ENCODE measurements at regions not wholly inside any gene's neighbourhood (a gene's known extent, or its start where the extent isn't known, plus 50 kb on each side); places are given as distances from the start of the nearest gene placed in this dataset.
"Not testable (repeated sequence)": the region's sequence is repeated elsewhere in the genome, so short reads cannot be mapped to it uniquely, and the experiment has no call there.

DNA sequence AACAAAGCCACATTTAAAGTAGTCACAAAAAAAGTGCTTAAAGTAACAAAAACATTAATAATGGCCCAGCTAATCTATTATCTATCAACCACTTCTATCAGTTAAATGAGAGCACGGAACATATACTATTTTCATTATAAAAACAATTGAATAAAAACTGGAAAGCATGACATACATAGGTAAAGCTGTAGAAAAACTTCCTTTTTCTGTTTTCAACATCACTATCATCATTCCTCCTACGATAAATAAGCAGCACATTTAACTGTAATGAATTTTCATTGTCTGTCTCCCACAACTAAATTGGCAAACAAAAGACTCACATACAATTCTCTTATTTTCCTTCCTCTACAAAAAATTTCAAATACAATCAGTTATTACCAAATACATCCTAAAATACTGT lies 96.4 kb upstream of the DPH5 start:
- in situ Hi-C loops (cut with MboI; ENCODE audit: low pct_unique_long_range_greater_than_20kb, low sequenced_read_pairs, unreplicated experiment), result no loop called here
- no peak for TF ChIP-seq CTCF (IDR thresholded peaks at IDR 0.05; ENCODE audit: extremely low read depth, insufficient read depth, missing control alignments)
- no peak for DNase-seq (ENCODE audit: low spot score)

DNA sequence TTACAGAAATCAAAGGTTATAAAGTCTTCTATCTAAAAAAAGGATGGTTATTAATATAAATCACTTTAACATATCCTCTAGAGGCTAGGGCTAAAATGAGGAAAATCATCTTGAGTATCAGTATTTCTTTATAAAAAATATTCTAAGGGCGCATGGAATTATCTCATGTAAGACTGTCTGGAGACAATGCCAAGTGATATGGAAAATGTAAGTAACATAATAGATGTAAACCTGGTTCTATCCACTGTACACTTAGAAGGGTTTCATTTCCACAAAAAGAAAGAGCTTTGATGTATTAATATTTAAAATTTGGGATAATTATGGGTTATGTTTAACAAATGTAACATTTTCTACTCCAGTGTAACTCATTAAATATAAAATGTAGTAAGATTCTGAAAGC lies 95.9 kb upstream of the DPH5 start:
- TF ChIP-seq CTCF (IDR thresholded peaks at IDR 0.05; ENCODE audit: extremely low read depth, insufficient read depth, missing control alignments), result no peak
- DNase-seq (ENCODE audit: low spot score), result no peak
- in situ Hi-C loops (cut with MboI; ENCODE audit: low pct_unique_long_range_greater_than_20kb, low sequenced_read_pairs, unreplicated experiment), result no loop called here

DNA sequence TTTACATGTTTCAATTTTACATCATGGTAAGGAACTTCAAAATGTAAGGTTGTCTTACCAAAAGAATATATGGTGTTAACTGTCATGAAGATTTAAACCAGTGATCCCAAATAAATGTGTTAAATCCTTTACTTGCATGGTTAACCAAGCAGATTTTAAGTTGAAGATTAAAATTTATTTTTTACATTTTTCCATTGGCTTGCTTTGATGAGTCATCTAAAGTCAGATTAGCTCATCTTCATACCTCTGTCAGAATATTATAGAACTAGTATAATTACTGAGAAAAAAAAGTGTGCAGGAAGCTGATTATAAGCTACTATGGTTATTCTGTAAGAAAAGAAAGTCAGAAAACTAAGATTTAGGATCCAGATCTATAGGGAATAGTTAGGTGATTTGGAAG lies 95.3 kb upstream of the DPH5 start:
- no peak for TF ChIP-seq CTCF (IDR thresholded peaks at IDR 0.05; ENCODE audit: extremely low read depth, insufficient read depth, missing control alignments)
- DNase-seq (ENCODE audit: low spot score), result no peak
- in situ Hi-C loops (cut with MboI; ENCODE audit: low pct_unique_long_range_greater_than_20kb, low sequenced_read_pairs, unreplicated experiment), result no loop called here

- in situ Hi-C loops (cut with MboI; ENCODE audit: low pct_unique_long_range_greater_than_20kb, low sequenced_read_pairs, unreplicated experiment), result no loop called here
- no peak for TF ChIP-seq CTCF (IDR thresholded peaks at IDR 0.05; ENCODE audit: extremely low read depth, insufficient read depth, missing control alignments)
- DNase-seq (ENCODE audit: low spot score), result no peak
These were observed 93.7 kb upstream of the DPH5 start for GRCh38 chr1:101119289-101119688.

DNA sequence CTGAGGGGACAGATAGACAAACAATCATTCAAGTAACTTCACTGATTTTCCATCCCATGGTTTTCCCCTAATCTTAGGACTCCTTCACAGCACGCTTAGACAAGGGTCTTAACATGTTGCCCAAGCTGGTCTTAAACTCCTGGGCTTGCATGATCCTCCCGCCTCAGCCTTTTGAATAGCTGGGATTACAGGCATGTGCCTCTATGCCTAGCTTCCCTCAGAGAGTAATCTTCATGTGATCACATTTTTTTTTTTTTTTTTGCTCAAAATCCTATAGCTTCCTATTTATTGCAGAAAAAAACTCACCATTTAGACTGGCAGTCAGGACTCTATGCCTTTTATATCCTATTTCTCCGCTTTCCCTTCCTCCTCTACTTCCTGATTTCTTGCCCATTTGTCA lies 90.4 kb upstream of the DPH5 start:
- DNase-seq (ENCODE audit: low spot score), result no peak
- TF ChIP-seq CTCF (IDR thresholded peaks at IDR 0.05; ENCODE audit: extremely low read depth, insufficient read depth, missing control alignments), result no peak
- in situ Hi-C loops (cut with MboI; ENCODE audit: low pct_unique_long_range_greater_than_20kb, low sequenced_read_pairs, unreplicated experiment), result no loop called here

DNA sequence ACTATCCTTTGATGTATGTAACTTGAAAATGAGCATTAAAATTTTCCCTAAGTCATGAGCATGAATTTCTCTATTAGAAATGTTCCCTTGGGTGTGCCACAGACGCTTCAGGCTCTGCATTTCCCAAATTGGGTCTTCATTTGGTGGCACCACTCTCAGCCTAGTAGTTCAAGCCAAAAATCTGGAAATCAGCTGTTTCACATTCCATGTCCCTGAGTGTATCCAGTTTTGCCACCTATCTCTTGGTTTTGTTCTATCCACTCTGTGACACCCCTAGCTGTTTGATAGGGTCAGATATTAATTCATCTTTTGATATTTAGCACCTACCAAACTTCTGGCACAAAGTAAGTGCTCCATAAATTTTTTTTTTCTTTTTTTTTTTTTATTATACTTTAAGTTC lies 89.5 kb upstream of the DPH5 start:
- in situ Hi-C loops (cut with MboI; ENCODE audit: low pct_unique_long_range_greater_than_20kb, low sequenced_read_pairs, unreplicated experiment), result no loop called here
- no peak for TF ChIP-seq CTCF (IDR thresholded peaks at IDR 0.05; ENCODE audit: extremely low read depth, insufficient read depth, missing control alignments)
- DNase-seq (ENCODE audit: low spot score), result no peak

- DNase-seq (ENCODE audit: low spot score); in situ Hi-C loops (cut with MboI; ENCODE audit: low pct_unique_long_range_greater_than_20kb, low sequenced_read_pairs, unreplicated experiment): not testable (repeated sequence)
These were observed 88.5 kb upstream of the DPH5 start for GRCh38 chr1:101114128-101114527.

All from GM13977 (cell line).